GM23338 (cell line): ENCODE measurements at regions not wholly inside any gene's neighbourhood (a gene's known extent, or its start where the extent isn't known, plus 50 kb on each side); places are given as distances from the start of the nearest gene placed in this dataset.

Source experiments
- EZH2 ChIP-seq: fragments of 200-600 bp; sonication (generic); IDR thresholded peaks from one replicate; pipeline ENCODE4 v1.8.0; 2017; ENCODE audit warnings: antibody characterized with exemption, mild to moderate bottlenecking, low read depth; ENCODE audit not compliant: unreplicated experiment
- POLR2AphosphoS5 ChIP-seq: IDR thresholded peaks from 2 replicates; pipeline ENCODE4 v1.6.1; 2016; ENCODE audit warnings: antibody characterized with exemption, low read depth
- TF ChIP-seq, protein P1 (sequence below), 2 experiments: fragments of 200-600 bp in 1 of 2; sonication (generic) in 1 of 2; conservative IDR thresholded peaks; 2 replicates each; pipeline versions ENCODE4 v1.5.1 to v1.6.1; 2016 to 2017; ENCODE audit warnings: antibody characterized with exemption in 2 of 2, low read depth in 2 of 2, mild to moderate bottlenecking in 2 of 2, moderate library complexity in 1 of 2

DNA sequence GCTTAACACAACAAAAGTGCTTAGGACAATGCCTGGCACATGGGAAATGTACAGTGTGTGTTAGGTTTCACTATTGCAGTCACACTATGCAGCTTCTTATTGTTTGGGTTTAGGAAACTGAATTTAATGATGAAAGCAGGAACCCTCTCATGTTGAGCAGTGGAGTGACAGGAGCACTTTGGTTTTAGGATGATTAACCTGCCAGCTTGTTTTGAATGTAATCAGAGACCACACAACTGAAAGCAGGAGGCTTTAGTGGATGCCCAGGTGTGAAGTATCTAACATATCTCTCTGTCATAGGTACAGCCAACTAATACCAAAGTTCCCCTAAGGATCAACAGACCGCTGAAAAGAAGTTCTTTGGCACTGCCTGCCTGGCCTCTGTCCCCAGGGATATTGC is 406.9 kb upstream of the USP24 start:
- TF ChIP-seq POLR2AphosphoS5 (no peak), EZH2 (no peak)
- TF ChIP-seq, protein P1, sequence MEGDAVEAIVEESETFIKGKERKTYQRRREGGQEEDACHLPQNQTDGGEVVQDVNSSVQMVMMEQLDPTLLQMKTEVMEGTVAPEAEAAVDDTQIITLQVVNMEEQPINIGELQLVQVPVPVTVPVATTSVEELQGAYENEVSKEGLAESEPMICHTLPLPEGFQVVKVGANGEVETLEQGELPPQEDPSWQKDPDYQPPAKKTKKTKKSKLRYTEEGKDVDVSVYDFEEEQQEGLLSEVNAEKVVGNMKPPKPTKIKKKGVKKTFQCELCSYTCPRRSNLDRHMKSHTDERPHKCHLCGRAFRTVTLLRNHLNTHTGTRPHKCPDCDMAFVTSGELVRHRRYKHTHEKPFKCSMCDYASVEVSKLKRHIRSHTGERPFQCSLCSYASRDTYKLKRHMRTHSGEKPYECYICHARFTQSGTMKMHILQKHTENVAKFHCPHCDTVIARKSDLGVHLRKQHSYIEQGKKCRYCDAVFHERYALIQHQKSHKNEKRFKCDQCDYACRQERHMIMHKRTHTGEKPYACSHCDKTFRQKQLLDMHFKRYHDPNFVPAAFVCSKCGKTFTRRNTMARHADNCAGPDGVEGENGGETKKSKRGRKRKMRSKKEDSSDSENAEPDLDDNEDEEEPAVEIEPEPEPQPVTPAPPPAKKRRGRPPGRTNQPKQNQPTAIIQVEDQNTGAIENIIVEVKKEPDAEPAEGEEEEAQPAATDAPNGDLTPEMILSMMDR (conservative IDR thresholded peaks at IDR 0.05; ENCODE audit: low read depth in 2 of 2): no peak
